ENCODE measurements at regions not wholly inside any gene's neighbourhood (a gene's known extent, or its start where the extent isn't known, plus 50 kb on each side); places are given as distances from the start of the nearest gene placed in this dataset.

- DNase-seq (ENCODE audit: low spot score) (no peak), ATAC-seq (no peak)
- Mint-ChIP-seq H3K36me3 (no peaks in the 10 kb centered on the region), H3K9me3 (peaks cover 17% of the 10 kb centered on the region), H3K27me3 (ENCODE audit: low read depth) (no peaks in the 10 kb centered on the region), H3K27ac (peak overlapping the region; percentile 0; the same call in 1 of the 2 replicates), H3K4me3 (no peak overlapping the region), H3K4me1 (peaks cover 29% of the 10 kb centered on the region)
- TF ChIP-seq ATF1 (CRISPR knock-in tag; IDR thresholded peaks at IDR 0.05) (no peak), AFF4 (CRISPR knock-in tag; IDR thresholded peaks at IDR 0.05; ENCODE audit: borderline replicate concordance) (no peak), PRDM15 (CRISPR knock-in tag; IDR thresholded peaks at IDR 0.05) (peak; percentile 62)
- ChIA-PET CTCF (interaction anchor here (0.7 to 2.8 kb wide), 3 partner anchors 451 to 495 kb away, joined by 3 to 13 read pairs (median 4); no protein-coding TSS in a partner anchor), POLR2A (interaction anchor here (0.8 kb wide), 1 partner anchor 145 kb away, joined by 3 read pairs; no protein-coding TSS in a partner anchor)
Measured at GRCh38 chr3:65026151-65026550, 338.4 kb upstream of the ADAMTS9 start.

GRCh38 chr3:65024148-65024547, 336.3 kb upstream of the ADAMTS9 start:
- peak; percentile 51 for ATAC-seq
- peaks cover 37% of the 10 kb centered on the region for H3K4me1 Mint-ChIP-seq
- CTCF ChIA-PET = interaction anchor here (0.6 to 1.9 kb wide), 11 partner anchors 9 to 496 kb away, joined by 3 to 9 read pairs (median 4); no protein-coding TSS in a partner anchor

More at GRCh38 chr3:65024148-65024547, 336.3 kb upstream of the ADAMTS9 start:
- Mint-ChIP-seq H3K36me3 (no peaks in the 10 kb centered on the region), H3K4me3 (no peak overlapping the region), H3K27ac (no peak overlapping the region), H3K9me3 (0 out of 2 replicates have a peak, but pooled peaks cover 5% of the 10 kb centered on the region), H3K27me3 (ENCODE audit: low read depth) (no peaks in the 10 kb centered on the region)
- TF ChIP-seq IRF2 (CRISPR knock-in tag; IDR thresholded peaks at IDR 0.05; ENCODE audit: borderline replicate concordance, low read depth) (no peak), MLX (CRISPR knock-in tag; IDR thresholded peaks at IDR 0.05) (no peak), NFATC4 (CRISPR knock-in tag; IDR thresholded peaks at IDR 0.05) (no peak), ZBTB43 (CRISPR knock-in tag; IDR thresholded peaks at IDR 0.05) (no peak), JUN (CRISPR knock-in tag; IDR thresholded peaks at IDR 0.05) (no peak), ATF2 (CRISPR knock-in tag; IDR thresholded peaks at IDR 0.05; ENCODE audit: borderline replicate concordance, low read depth) (no peak), ATF1 (CRISPR knock-in tag; IDR thresholded peaks at IDR 0.05) (no peak), E2F5 (CRISPR knock-in tag; IDR thresholded peaks at IDR 0.05) (no peak)
- POLR2A ChIA-PET = interaction anchor here (0.6 kb wide), 1 partner anchor 75 kb away, joined by 8 read pairs; no protein-coding TSS in a partner anchor
- DNase-seq (ENCODE audit: low spot score) = peak; percentile 45

Measured in WTC11 (cell line).